GM21786 (cell line): ENCODE measurements at regions not wholly inside any gene's neighbourhood (a gene's known extent, or its start where the extent isn't known, plus 50 kb on each side); places are given as distances from the start of the nearest gene placed in this dataset.
"Not testable (repeated sequence)": the region's sequence is repeated elsewhere in the genome, so short reads cannot be mapped to it uniquely, and the experiment has no call there.

ENCODE experiments used
- ATAC-seq: cut with Tn5 transposase; IDR thresholded peaks from one replicate; pipeline ENCODE4 v1.9.1; 2021; ENCODE audit not compliant: unreplicated experiment

- no peak for ATAC-seq
These were observed 57.1 kb upstream of the MBNL1 start for GRCh38 chr3:152211655-152212054.

- ATAC-seq: no peak
These were observed 55.5 kb upstream of the MBNL1 start for GRCh38 chr3:152213203-152213602.

GRCh38 chr3:152213938-152214337 lies 54.8 kb upstream of the MBNL1 start:
- ATAC-seq: no peak

GRCh38 chr3:152216960-152217865 lies 51.5 kb upstream of the MBNL1 start:
- not testable (repeated sequence) for ATAC-seq

- no peak for ATAC-seq
These were observed 50.1 kb upstream of the MBNL1 start for GRCh38 chr3:152218602-152219001.
